H1 (cell line): ENCODE measurements at regions not wholly inside any gene's neighbourhood (a gene's known extent, or its start where the extent isn't known, plus 50 kb on each side); places are given as distances from the start of the nearest gene placed in this dataset.

Experiments used
- CTCF ChIA-PET: fragments of 300-600 bp; sonication (Branson Sonifier 250); formaldehyde crosslinking; loops from one replicate; lab custom pipeline; 2021; ENCODE audit not compliant: partially characterized antibody; lab: Charles Lee
- POLR2A ChIA-PET: fragments of 300-600 bp; sonication (Branson Sonifier 250); formaldehyde crosslinking; loops from one replicate; lab custom pipeline; 2021; ENCODE audit warnings: inconsistent platforms; ENCODE audit not compliant: partially characterized antibody; lab: Charles Lee
- DNase-seq, 2 experiments: peaks; one replicate each; pipeline versions ENCODE4 v3.0.0 to v3.0.0-alpha.2; 2010 to 2022; ENCODE audit warnings: low spot score in 2 of 2, low read depth in 1 of 2, mixed read lengths in 1 of 2
- FAIRE-seq: peaks from 2 replicates; lab custom pipeline; 2011; peaks lifted over from hg19 to GRCh38; lab: Jason Lieb, UNC
- H2AFZ ChIP-seq: 2 replicates; pipeline ENCODE4 v1.8.1; 2012; ENCODE audit warnings: low read length, inconsistent platforms
- H2AK5ac ChIP-seq: 2 replicates; pipeline ENCODE4 v1.6.1; 2013; ENCODE audit warnings: low read depth, low read length
- H2BK120ac ChIP-seq: replicated peaks from 2 replicates; pipeline ENCODE3; 2013; ENCODE audit warnings: low read depth, low read length, inconsistent platforms
- H2BK12ac ChIP-seq: 2 replicates; pipeline ENCODE4 v1.6.1; 2013; ENCODE audit warnings: low read depth, low read length
- H2BK15ac ChIP-seq: 2 replicates; pipeline ENCODE4 v1.6.1; 2013; ENCODE audit warnings: low read length
- H2BK20ac ChIP-seq: 2 replicates; pipeline ENCODE4 v1.6.1; 2013; ENCODE audit warnings: low read length
- H2BK5ac ChIP-seq: 2 replicates; pipeline ENCODE4 v1.6.1; 2013; ENCODE audit warnings: low read depth, low read length
- H3K14ac ChIP-seq: 2 replicates; pipeline ENCODE4 v1.6.1; 2013; ENCODE audit warnings: inconsistent platforms; ENCODE audit not compliant: insufficient read length
- H3K18ac ChIP-seq: 2 replicates; pipeline ENCODE4 v1.6.1; 2013; ENCODE audit warnings: low read length; ENCODE audit errors: extremely low read depth
- H3K23ac ChIP-seq: 2 replicates; pipeline ENCODE4 v1.6.1; 2013; ENCODE audit warnings: inconsistent platforms; ENCODE audit not compliant: insufficient read length
- H3K23me2 ChIP-seq: 2 replicates; pipeline ENCODE4 v1.6.1; 2013; ENCODE audit warnings: low read depth, low read length
- H3K27ac ChIP-seq: 2 replicates; pipeline ENCODE4 v1.6.1; 2011; ENCODE audit warnings: low read depth, low read length, inconsistent platforms
- H3K27me3 ChIP-seq, 4 experiments: replicated peaks in 1 of 4; 1 replicate in 1 of 4; 2 replicates in 3 of 4; pipeline versions ENCODE4 v1.6.1 to v1.8.1; 2011 to 2013; ENCODE audit warnings: low read length in 3 of 4, mild to moderate bottlenecking in 3 of 4, inconsistent platforms in 2 of 4, mixed read lengths in 2 of 4, moderate library complexity in 1 of 4; ENCODE audit not compliant: control insufficient read depth in 3 of 4, insufficient read depth in 3 of 4; ENCODE audit errors: extremely low read depth in 1 of 4
- H3K36me3 ChIP-seq, 4 experiments: 2 replicates each; pipeline versions ENCODE4 v1.6.1 to v1.8.1; 2011 to 2013; ENCODE audit warnings: mild to moderate bottlenecking in 4 of 4, low read length in 3 of 4, moderate library complexity in 2 of 4, control low read depth in 1 of 4, inconsistent platforms in 1 of 4; ENCODE audit not compliant: insufficient read depth in 4 of 4, control insufficient read depth in 2 of 4
- H3K4ac ChIP-seq: replicated peaks from 2 replicates; pipeline ENCODE3; 2013; ENCODE audit warnings: low read length, low read depth, mixed read lengths, inconsistent platforms; ENCODE audit not compliant: insufficient read length
- H3K4me1 ChIP-seq, 4 experiments: replicated peaks in 1 of 4; 1 replicate in 1 of 4; 2 replicates in 3 of 4; pipeline versions ENCODE4 v1.6.1 to v1.8.1; 2011 to 2013; ENCODE audit warnings: low read length in 3 of 4, inconsistent platforms in 2 of 4, mixed read lengths in 1 of 4; ENCODE audit not compliant: insufficient read depth in 4 of 4, control insufficient read depth in 3 of 4
- H3K4me2 ChIP-seq, 2 experiments: 2 replicates each; pipeline versions ENCODE4 v1.6.1 to v1.8.1; 2011 to 2013; ENCODE audit warnings: low read depth in 2 of 2, low read length in 2 of 2, control low read depth in 1 of 2, inconsistent platforms in 1 of 2, mild to moderate bottlenecking in 1 of 2; ENCODE audit not compliant: insufficient read depth in 1 of 2
- H3K4me3 ChIP-seq, 4 experiments: fragments of 200-600, 300-600 bp in 1 of 4; sonication (generic), shearing (Covaris generic), sonication (Bioruptor Twin) in 1 of 4; 2 replicates each; pipeline versions ENCODE4 v1.5.1 to v1.8.1; 2011 to 2016; ENCODE audit warnings: low read length in 4 of 4, low read depth in 3 of 4, control low read depth in 2 of 4, inconsistent platforms in 2 of 4, mild to moderate bottlenecking in 2 of 4, mixed read lengths in 1 of 4, moderate library complexity in 1 of 4; ENCODE audit not compliant: insufficient read depth in 2 of 4; ENCODE audit errors: extremely low read depth in 1 of 4
- H3K56ac ChIP-seq: replicated peaks from 2 replicates; pipeline ENCODE3; 2013; ENCODE audit warnings: low read depth, mild to moderate bottlenecking, mixed read lengths, low read length, inconsistent platforms; ENCODE audit not compliant: insufficient read length
- H3K79me1 ChIP-seq: 2 replicates; pipeline ENCODE4 v1.6.1; 2013; ENCODE audit warnings: low read depth, low read length, control low read depth
- H3K79me2 ChIP-seq, 2 experiments: 2 replicates each; pipeline versions ENCODE4 v1.6.1 to v1.8.1; 2012 to 2013; ENCODE audit warnings: low read length in 2 of 2, mild to moderate bottlenecking in 2 of 2, inconsistent platforms in 1 of 2; ENCODE audit not compliant: insufficient read depth in 2 of 2, control insufficient read depth in 1 of 2
- H3K9ac ChIP-seq, 4 experiments: replicated peaks in 1 of 4; 1 replicate in 1 of 4; 2 replicates in 3 of 4; pipeline versions ENCODE4 v1.6.1 to v1.8.1; 2011 to 2013; ENCODE audit warnings: low read depth in 3 of 4, low read length in 3 of 4, control low read depth in 2 of 4, mild to moderate bottlenecking in 2 of 4, moderate library complexity in 2 of 4, inconsistent platforms in 1 of 4; ENCODE audit errors: extremely low read depth in 1 of 4
- H3K9me3 ChIP-seq, 2 experiments: 2 replicates each; pipeline versions ENCODE4 v1.6.1 to v1.8.1; 2012 to 2013; ENCODE audit warnings: mild to moderate bottlenecking in 2 of 2, moderate library complexity in 2 of 2, control low read depth in 1 of 2, inconsistent platforms in 1 of 2, low read depth in 1 of 2, low read length in 1 of 2, mixed read lengths in 1 of 2; ENCODE audit not compliant: insufficient read depth in 2 of 2
- H4K20me1 ChIP-seq, 2 experiments: replicated peaks in 1 of 2; 2 replicates each; pipeline versions ENCODE3 to v1.8.1; 2011 to 2013; ENCODE audit warnings: inconsistent platforms in 2 of 2, low read length in 2 of 2, mild to moderate bottlenecking in 1 of 2; ENCODE audit not compliant: insufficient read depth in 2 of 2, control insufficient read depth in 1 of 2
- H4K5ac ChIP-seq: 2 replicates; pipeline ENCODE4 v1.6.1; 2013; ENCODE audit warnings: low read length, low read depth, mixed read lengths, inconsistent platforms; ENCODE audit not compliant: insufficient read length
- H4K8ac ChIP-seq: 2 replicates; pipeline ENCODE4 v1.8.0; 2013; ENCODE audit warnings: mild to moderate bottlenecking, moderate library complexity, low read length, inconsistent platforms; ENCODE audit not compliant: insufficient read depth; ENCODE audit errors: extremely low read depth
- H4K91ac ChIP-seq: replicated peaks from 2 replicates; pipeline ENCODE3; 2013; ENCODE audit warnings: low read length, mixed read lengths, inconsistent platforms; ENCODE audit not compliant: insufficient read length
- BCL11A ChIP-seq, 2 experiments: IDR thresholded peaks; one replicate each; pipeline ENCODE4 v1.6.1; 2011; ENCODE audit warnings: low read depth in 2 of 2, low read length in 2 of 2, mild to moderate bottlenecking in 2 of 2
- CBX5 ChIP-seq: fragments of 300-800, 300-1000 bp; sonication (generic); IDR thresholded peaks from 2 replicates; pipeline ENCODE4 v1.7.1; 2016; ENCODE audit warnings: antibody characterized with exemption, low read length, low read depth
- FOSL1 ChIP-seq: IDR thresholded peaks from 2 replicates; pipeline ENCODE4 v1.6.1; 2011; ENCODE audit warnings: mild to moderate bottlenecking, low read depth, low read length, moderate library complexity; ENCODE audit not compliant: insufficient read depth
- JUND ChIP-seq: IDR thresholded peaks from 2 replicates; pipeline ENCODE4 v1.6.1; 2011; ENCODE audit warnings: mild to moderate bottlenecking, improper control_type of control experiment, low read length
- KDM1A ChIP-seq: fragments of 200-600, 300-600 bp; sonication (generic); IDR thresholded peaks from 2 replicates; pipeline ENCODE4 v1.7.1; 2016; ENCODE audit warnings: mild to moderate bottlenecking, low read length, borderline replicate concordance
- POLR2AphosphoS5 ChIP-seq: IDR thresholded peaks from 2 replicates; pipeline ENCODE4 v1.6.1; 2011; ENCODE audit warnings: low read depth, low read length
- SIRT6 ChIP-seq: IDR thresholded peaks from one replicate; pipeline ENCODE4 v1.7.1; 2012; ENCODE audit warnings: low read length, inconsistent platforms
- SRF ChIP-seq: IDR thresholded peaks from 2 replicates; pipeline ENCODE4 v1.6.1; 2011; ENCODE audit warnings: mild to moderate bottlenecking, low read depth, low read length, moderate library complexity
- WGBS, 2 experiments: shearing (Covaris generic) in 1 of 2; methylation state at CpG; one replicate each; pipeline versions ENCODE4 v1.1.6 to v1.1.7; 2013 to 2015; ENCODE audit warnings: low lambda C conversion rate in 2 of 2, mixed read lengths in 2 of 2, inconsistent platforms in 1 of 2, low coverage in 1 of 2, missing lambda C conversion rate in 1 of 2; ENCODE audit not compliant: insufficient replicate concordance in 2 of 2, insufficient coverage in 1 of 2, insufficient read length in 1 of 2; ENCODE audit errors: extremely low coverage in 1 of 2, missing lambda C conversion rate in 1 of 2; 5-methylcytosine and 5-hydroxymethylcytosine counted together

DNA sequence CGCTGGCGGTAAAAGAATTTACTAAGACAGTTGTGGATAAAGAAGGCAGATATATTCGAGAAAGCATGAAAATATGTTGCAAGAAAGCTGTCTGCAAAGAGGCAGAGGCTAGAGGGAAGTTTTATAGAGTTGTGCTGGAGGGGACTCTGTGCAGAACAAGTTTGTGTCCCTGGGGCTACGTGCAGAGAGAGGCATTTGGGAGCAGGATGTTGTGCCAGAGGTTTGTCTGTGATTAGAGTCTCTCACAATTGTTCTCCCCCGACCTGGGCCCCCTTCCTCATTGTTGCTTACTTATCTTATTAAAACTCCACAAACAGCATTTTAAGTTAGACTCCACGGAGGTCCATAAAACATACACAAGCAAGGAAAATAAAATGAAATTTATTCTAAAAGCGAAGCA is 831.3 kb downstream of the NLGN4X start:
- no peak for FAIRE-seq
- 81% methylated on average over 7 of the region's 7 CpGs; no CpG with 5 or more reads in 1 of the 2 experiments for WGBS, 2 experiments
- POLR2A ChIA-PET = no interaction called here
- Histone ChIP-seq H3K18ac (no peak overlapping the region), H3K14ac (no peak overlapping the region), H3K23me2 (no peaks in the 10 kb centered on the region), H2BK15ac (no peak overlapping the region), H4K5ac (no peak overlapping the region), H3K4me3 (no peak overlapping the region), H2BK20ac (no peak overlapping the region), H2AK5ac (no peak overlapping the region), H3K9me3 (no peaks in the 10 kb centered on the region), H3K4me2 (no peak overlapping the region), H3K4me1 (no peaks in the 10 kb centered on the region), H3K4ac (no peak overlapping the region), H3K27me3 (no peaks in the 10 kb centered on the region), H3K79me2 (no peaks in the 10 kb centered on the region), H3K9ac (no peak overlapping the region), H2BK5ac (no peak overlapping the region), H4K91ac (no peak overlapping the region), H4K20me1 (no peaks in the 10 kb centered on the region), H2AFZ (no peak overlapping the region), H3K36me3 (no peaks in the 10 kb centered on the region), H4K8ac (no peak overlapping the region), H2BK12ac (no peak overlapping the region), H3K56ac (no peak overlapping the region), H3K27ac (no peak overlapping the region), H3K23ac (no peak overlapping the region), H3K79me1 (no peaks in the 10 kb centered on the region), H2BK120ac (no peak overlapping the region)
- no peak for DNase-seq
- CTCF ChIA-PET = no interaction called here
- no peak for TF ChIP-seq KDM1A
- no peak for TF ChIP-seq JUND
- no peak for TF ChIP-seq POLR2AphosphoS5
- no peak for TF ChIP-seq BCL11A (IDR thresholded peaks at IDR 0.05; ENCODE audit: low read depth in 2 of 2, low read length in 2 of 2)
- TF ChIP-seq SRF = no peak
- no peak for TF ChIP-seq SIRT6
- TF ChIP-seq CBX5 = no peak
- TF ChIP-seq FOSL1 = no peak
